ENCODE measurements at regions not wholly inside any gene's neighbourhood (a gene's known extent, or its start where the extent isn't known, plus 50 kb on each side); places are given as distances from the start of the nearest gene placed in this dataset.

DNA sequence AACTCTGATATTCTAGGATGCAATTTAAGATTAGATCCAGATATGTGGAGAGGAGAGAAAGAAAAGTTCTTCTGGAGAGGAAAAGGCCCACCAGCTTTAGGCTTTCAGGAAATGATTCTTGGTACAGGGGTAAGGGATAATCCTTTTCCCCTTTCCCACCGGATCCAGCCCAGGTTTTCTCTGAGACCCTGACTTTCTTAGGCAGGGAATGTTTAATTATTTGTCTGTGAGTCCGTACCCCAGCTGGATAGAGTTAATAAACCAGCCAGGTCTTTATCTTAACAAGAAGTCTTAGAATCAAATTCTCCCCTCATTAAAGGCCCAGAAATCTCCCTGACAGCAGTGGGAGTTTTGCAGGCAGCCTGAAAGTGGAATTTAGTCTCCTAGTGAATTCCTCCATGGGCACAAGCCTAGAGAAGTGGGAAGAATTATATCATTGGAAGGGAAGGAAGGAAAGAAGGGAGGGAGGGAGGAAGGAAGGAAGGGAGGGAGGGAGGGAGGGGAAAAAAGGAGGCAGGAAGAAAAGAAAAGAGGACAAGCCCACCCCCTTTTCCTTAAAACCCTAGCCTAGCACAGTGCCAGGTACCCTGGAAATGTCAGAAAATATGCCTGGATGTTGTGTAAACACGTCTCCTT is 189.0 kb downstream of the PLPP3 start:
- no peak for DNase-seq (ENCODE audit: low spot score)
- TF ChIP-seq CTCF (IDR thresholded peaks at IDR 0.05; ENCODE audit: borderline replicate concordance, control extremely low read depth, extremely low read depth, insufficient read depth, missing control alignments), result no peak
- in situ Hi-C loops (cut with MboI; ENCODE audit: low sequenced_read_pairs, unreplicated experiment), result no loop called here

DNA sequence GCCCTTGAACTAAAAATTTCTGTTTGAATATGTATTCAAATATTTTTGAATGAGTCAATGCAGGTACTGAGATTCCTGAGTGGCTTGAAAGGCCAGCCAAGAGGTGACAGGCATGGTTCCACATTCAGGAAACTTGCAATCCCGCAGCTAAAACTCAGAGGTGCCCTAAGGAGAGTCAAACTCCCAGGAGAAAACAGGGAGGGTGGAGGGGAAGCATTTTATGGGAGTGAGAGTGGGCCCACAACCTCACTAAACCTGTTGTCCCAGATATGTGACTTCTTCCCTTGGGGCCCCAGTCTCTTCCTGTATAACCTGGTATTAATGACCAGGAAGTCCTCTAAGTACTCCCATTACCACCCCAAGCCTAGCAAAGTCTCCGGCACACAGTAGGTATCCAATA is 189.6 kb downstream of the PLPP3 start:
- no peak for TF ChIP-seq CTCF (IDR thresholded peaks at IDR 0.05; ENCODE audit: borderline replicate concordance, control extremely low read depth, extremely low read depth, insufficient read depth, missing control alignments)

DNA sequence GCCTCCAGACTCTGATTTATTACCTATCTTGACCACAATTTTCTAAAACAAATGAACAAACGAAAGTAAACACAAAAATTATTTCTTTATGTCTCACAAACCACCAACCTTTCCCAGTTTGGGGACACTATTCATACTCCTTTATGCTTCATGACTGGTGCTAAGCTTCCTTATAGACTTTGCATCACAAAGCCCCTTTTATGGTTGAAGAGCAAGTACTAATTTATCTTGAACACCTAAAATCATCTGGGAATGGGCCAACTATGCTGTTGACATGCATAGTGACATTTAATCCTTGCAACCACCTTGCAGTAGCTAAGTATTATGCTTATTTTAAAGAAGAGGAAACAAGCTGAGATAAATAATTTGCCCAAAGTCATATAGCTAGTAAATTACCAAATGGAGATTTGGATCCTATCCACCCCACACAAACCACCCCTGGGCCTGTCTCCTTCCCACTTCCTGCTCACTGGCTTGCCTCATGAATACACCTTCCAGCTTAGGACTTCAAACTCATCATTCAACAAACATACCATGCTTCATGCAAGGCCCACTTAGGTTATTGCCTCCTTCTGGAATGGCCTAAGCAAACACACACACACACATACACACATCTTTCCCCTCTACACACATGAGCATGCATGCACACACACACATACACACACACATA is 192.2 kb downstream of the PLPP3 start:
- DNase-seq (ENCODE audit: low spot score), result no peak

More for the DNA sequence above, 189.6 kb downstream of the PLPP3 start:
- DNase-seq (ENCODE audit: low spot score), result no peak
- in situ Hi-C loops (cut with MboI; ENCODE audit: low sequenced_read_pairs, unreplicated experiment), result no loop called here

GRCh38 chr1:56385314-56385713 is 194.0 kb downstream of the PLPP3 start:
- no peak for TF ChIP-seq CTCF (IDR thresholded peaks at IDR 0.05; ENCODE audit: borderline replicate concordance, control extremely low read depth, extremely low read depth, insufficient read depth, missing control alignments)
- in situ Hi-C loops (cut with MboI; ENCODE audit: low sequenced_read_pairs, unreplicated experiment), result no loop called here
- no peak for DNase-seq (ENCODE audit: low spot score)

More for the DNA sequence above, 192.2 kb downstream of the PLPP3 start:
- in situ Hi-C loops (cut with MboI; ENCODE audit: low sequenced_read_pairs, unreplicated experiment), result no loop called here
- no peak for TF ChIP-seq CTCF (IDR thresholded peaks at IDR 0.05; ENCODE audit: borderline replicate concordance, control extremely low read depth, extremely low read depth, insufficient read depth, missing control alignments)

- in situ Hi-C loops (cut with MboI; ENCODE audit: low sequenced_read_pairs, unreplicated experiment), result no loop called here
- DNase-seq (ENCODE audit: low spot score), result no peak
- no peak for TF ChIP-seq CTCF (IDR thresholded peaks at IDR 0.05; ENCODE audit: borderline replicate concordance, control extremely low read depth, extremely low read depth, insufficient read depth, missing control alignments)
These were observed 196.4 kb downstream of the PLPP3 start for GRCh38 chr1:56382929-56383328.

- TF ChIP-seq CTCF (IDR thresholded peaks at IDR 0.05; ENCODE audit: borderline replicate concordance, control extremely low read depth, extremely low read depth, insufficient read depth, missing control alignments), result no peak
- DNase-seq (ENCODE audit: low spot score), result no peak
- in situ Hi-C loops (cut with MboI; ENCODE audit: low sequenced_read_pairs, unreplicated experiment), result no loop called here
These were observed 198.8 kb downstream of the PLPP3 start for GRCh38 chr1:56380531-56380930.

Measured in GM13976 (cell line).